C1 segment of cervical spinal cord (tissue), 14 donors: ENCODE measurements at regions not wholly inside any gene's neighbourhood (a gene's known extent, or its start where the extent isn't known, plus 50 kb on each side); places are given as distances from the start of the nearest gene placed in this dataset.
"Not testable (repeated sequence)": the region's sequence is repeated elsewhere in the genome, so short reads cannot be mapped to it uniquely, and the experiment has no call there.

Experiments used
- DNase-seq, 14 donors: peaks; one replicate each; lab custom pipeline; 2025; lab: John Stamatoyannopoulos, UW

GRCh38 chr11:35046681-35047080 is 92.3 kb upstream of the CD44 start:
- DNase-seq = no peak

GRCh38 chr11:35047179-35047578 is 91.8 kb upstream of the CD44 start:
- no peak for DNase-seq

GRCh38 chr11:35047769-35048168 is 91.2 kb upstream of the CD44 start:
- DNase-seq = no peak

GRCh38 chr11:35048346-35048745 is 90.6 kb upstream of the CD44 start:
- DNase-seq = not testable (repeated sequence)

- DNase-seq = no peak
Measured at GRCh38 chr11:35049859-35050531, 89.0 kb upstream of the CD44 start.

- no peak for DNase-seq
Measured at GRCh38 chr11:35050541-35050995, 88.4 kb upstream of the CD44 start.

- no peak for DNase-seq
Measured at GRCh38 chr11:35056391-35057093, 82.4 kb upstream of the CD44 start.

GRCh38 chr11:35057926-35058668 is 80.9 kb upstream of the CD44 start:
- DNase-seq = no peak

- DNase-seq = no peak
Measured at GRCh38 chr11:35058669-35059434, 80.1 kb upstream of the CD44 start.

- DNase-seq = no peak
Measured at GRCh38 chr11:35061516-35062440, 77.2 kb upstream of the CD44 start.

GRCh38 chr11:35063488-35063931 is 75.5 kb upstream of the CD44 start:
- DNase-seq = no peak

GRCh38 chr11:35064114-35064800 is 74.7 kb upstream of the CD44 start:
- no peak for DNase-seq

- no peak for DNase-seq
Measured at GRCh38 chr11:35065566-35065965, 73.4 kb upstream of the CD44 start.

- no peak for DNase-seq
Measured at GRCh38 chr11:35066030-35066429, 72.9 kb upstream of the CD44 start.

- DNase-seq = no peak
Measured at GRCh38 chr11:35066783-35067423, 72.1 kb upstream of the CD44 start.

- no peak for DNase-seq
Measured at GRCh38 chr11:35071722-35072121, 67.2 kb upstream of the CD44 start.

- no peak for DNase-seq
Measured at GRCh38 chr11:35073691-35074419, 65.1 kb upstream of the CD44 start.

GRCh38 chr11:35076201-35077100 is 62.5 kb upstream of the CD44 start:
- no peak for DNase-seq
